WI38 (cell line): ENCODE measurements at regions not wholly inside any gene's neighbourhood (a gene's known extent, or its start where the extent isn't known, plus 50 kb on each side); places are given as distances from the start of the nearest gene placed in this dataset.

ENCODE experiments used
- H3K4me3 ChIP-seq: 2 replicates; pipeline ENCODE4 v1.5.1; 2011; ENCODE audit warnings: low read depth, mild to moderate bottlenecking, control low read depth, low read length
- TF ChIP-seq, protein P1 (sequence below): IDR thresholded peaks from 2 replicates; pipeline ENCODE4 v1.5.1; 2012; ENCODE audit warnings: low read depth, mild to moderate bottlenecking, control low read depth, low read length

GRCh38 chr6:120556491-120556890 is 777.8 kb downstream of the TBC1D32 start:
- no peak overlapping the region for H3K4me3 ChIP-seq
- TF ChIP-seq, protein P1, sequence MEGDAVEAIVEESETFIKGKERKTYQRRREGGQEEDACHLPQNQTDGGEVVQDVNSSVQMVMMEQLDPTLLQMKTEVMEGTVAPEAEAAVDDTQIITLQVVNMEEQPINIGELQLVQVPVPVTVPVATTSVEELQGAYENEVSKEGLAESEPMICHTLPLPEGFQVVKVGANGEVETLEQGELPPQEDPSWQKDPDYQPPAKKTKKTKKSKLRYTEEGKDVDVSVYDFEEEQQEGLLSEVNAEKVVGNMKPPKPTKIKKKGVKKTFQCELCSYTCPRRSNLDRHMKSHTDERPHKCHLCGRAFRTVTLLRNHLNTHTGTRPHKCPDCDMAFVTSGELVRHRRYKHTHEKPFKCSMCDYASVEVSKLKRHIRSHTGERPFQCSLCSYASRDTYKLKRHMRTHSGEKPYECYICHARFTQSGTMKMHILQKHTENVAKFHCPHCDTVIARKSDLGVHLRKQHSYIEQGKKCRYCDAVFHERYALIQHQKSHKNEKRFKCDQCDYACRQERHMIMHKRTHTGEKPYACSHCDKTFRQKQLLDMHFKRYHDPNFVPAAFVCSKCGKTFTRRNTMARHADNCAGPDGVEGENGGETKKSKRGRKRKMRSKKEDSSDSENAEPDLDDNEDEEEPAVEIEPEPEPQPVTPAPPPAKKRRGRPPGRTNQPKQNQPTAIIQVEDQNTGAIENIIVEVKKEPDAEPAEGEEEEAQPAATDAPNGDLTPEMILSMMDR, result no peak

DNA sequence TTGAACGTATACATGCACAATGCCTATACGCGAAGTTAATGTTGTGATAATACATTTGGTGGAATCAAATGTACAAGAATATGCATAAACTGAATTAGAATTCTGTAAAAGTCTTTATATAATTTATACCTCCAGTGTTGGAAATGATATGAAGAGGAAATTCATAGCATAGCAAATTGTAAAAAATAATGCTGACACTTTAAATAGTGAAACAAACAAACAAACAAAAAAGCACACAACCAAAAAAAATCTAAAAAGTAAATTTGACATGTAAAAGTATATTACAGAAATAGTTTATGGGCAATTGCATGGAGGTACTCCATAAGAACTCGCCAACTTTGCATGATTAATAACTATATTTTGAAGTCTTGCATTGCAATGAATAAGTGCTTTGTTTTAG is 780.9 kb downstream of the TBC1D32 start:
- TF ChIP-seq, protein P1, result no peak
- H3K4me3 ChIP-seq, result no peak overlapping the region

DNA sequence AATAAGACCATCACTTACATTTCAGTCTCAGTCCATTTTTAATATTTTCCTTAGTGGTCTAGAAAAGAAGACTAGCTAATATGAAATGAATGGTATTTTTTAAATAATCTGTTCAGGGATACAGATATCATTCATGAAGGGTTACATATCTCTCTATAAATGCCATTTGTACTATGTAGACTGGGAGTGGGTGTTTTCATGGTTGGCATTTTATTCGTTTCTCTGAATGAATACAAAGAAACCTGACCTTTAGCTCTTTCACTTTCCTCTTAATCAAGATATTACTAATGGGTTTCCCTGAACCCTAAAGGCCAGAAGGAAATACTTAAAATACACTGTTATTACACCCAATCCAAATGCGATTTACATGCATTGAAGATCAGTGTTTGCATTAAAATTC is 788.9 kb downstream of the TBC1D32 start:
- TF ChIP-seq, protein P1, result no peak
- H3K4me3 ChIP-seq, result no peak overlapping the region

GRCh38 chr6:120534954-120535353 is 799.3 kb downstream of the TBC1D32 start:
- TF ChIP-seq, protein P1, result no peak

DNA sequence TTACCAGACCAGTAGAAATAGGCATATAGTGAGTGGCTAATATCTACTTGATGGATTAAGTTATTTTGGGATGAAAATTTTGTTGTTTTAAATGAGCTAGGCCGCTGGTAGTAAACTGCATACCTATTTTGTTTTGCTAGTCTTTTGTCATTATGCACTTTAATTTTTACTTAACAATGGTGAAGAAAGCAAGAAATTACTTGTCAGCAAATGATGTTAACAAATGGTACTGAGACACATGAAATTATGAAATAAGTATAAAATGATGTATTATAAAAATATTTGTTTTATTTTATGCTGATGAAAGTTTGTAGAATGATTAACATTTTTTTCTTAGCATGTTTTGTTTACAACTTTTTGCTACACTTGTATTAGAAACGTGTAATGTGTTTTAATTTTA is 807.7 kb downstream of the TBC1D32 start:
- H3K4me3 ChIP-seq, result no peak overlapping the region
- TF ChIP-seq, protein P1, result no peak

More at GRCh38 chr6:120534954-120535353, 799.3 kb downstream of the TBC1D32 start:
- H3K4me3 ChIP-seq, result no peak overlapping the region

GRCh38 chr6:120514544-120514943 is 819.7 kb downstream of the TBC1D32 start:
- H3K4me3 ChIP-seq, result no peak overlapping the region
- TF ChIP-seq, protein P1, result no peak

- no peak overlapping the region for H3K4me3 ChIP-seq
- TF ChIP-seq, protein P1, result no peak
Measured at GRCh38 chr6:120511712-120512111, 822.6 kb downstream of the TBC1D32 start.
